WTC11 (cell line): ENCODE measurements at regions not wholly inside any gene's neighbourhood (a gene's known extent, or its start where the extent isn't known, plus 50 kb on each side); places are given as distances from the start of the nearest gene placed in this dataset.

Source experiments
- ATAC-seq: fragments of 200-7000 bp; cut with Tn5 transposase; 2 replicates; pipeline ENCODE4 v1.10.0; 2021; ENCODE audit warnings: mild to moderate bottlenecking, moderate library complexity
- CTCF ChIA-PET: fragments of 300-600 bp; sonication (Branson Sonifier 250); formaldehyde crosslinking; loops from one replicate; lab custom pipeline; 2021; ENCODE audit warnings: antibody characterized with exemption; lab: Charles Lee
- POLR2A ChIA-PET: fragments of 350-600 bp; sonication (Branson Sonifier 250); formaldehyde crosslinking; loops from one replicate; lab custom pipeline; 2021; ENCODE audit warnings: antibody characterized with exemption; lab: Charles Lee
- DNase-seq: peaks from one replicate; pipeline ENCODE4 v3.0.0; 2021; ENCODE audit warnings: low spot score
- H3K27ac Mint-ChIP-seq: 2 replicates; pipeline ENCODE4 v1.8.0; 2021; ENCODE audit warnings: mixed read lengths
- H3K27me3 Mint-ChIP-seq: 2 replicates; pipeline ENCODE4 v1.8.0; 2021; ENCODE audit warnings: low read depth, mild to moderate bottlenecking, moderate library complexity, mixed read lengths
- H3K36me3 Mint-ChIP-seq: 2 replicates; pipeline ENCODE4 v1.8.0; 2021; ENCODE audit warnings: mixed read lengths
- H3K4me1 Mint-ChIP-seq: 2 replicates; pipeline ENCODE4 v1.8.0; 2022; ENCODE audit warnings: mixed read lengths
- H3K4me3 Mint-ChIP-seq: 2 replicates; pipeline ENCODE4 v1.8.0; 2021; ENCODE audit warnings: mild to moderate bottlenecking, moderate library complexity, mixed read lengths
- H3K9me3 Mint-ChIP-seq: 2 replicates; pipeline ENCODE4 v1.8.0; 2021; ENCODE audit warnings: mixed read lengths
- ATF1 ChIP-seq: sonication (generic); formaldehyde crosslinking; IDR thresholded peaks from 2 replicates; pipeline ENCODE4 v1.8.1; 2023; ENCODE audit warnings: mild to moderate bottlenecking, moderate library complexity, missing genetic modification reagents
- ATF3 ChIP-seq: sonication (generic); formaldehyde crosslinking; conservative IDR thresholded peaks from 2 replicates; pipeline ENCODE4 v1.8.1; 2022; ENCODE audit warnings: mild to moderate bottlenecking, missing genetic modification reagents
- E2F4 ChIP-seq: sonication (generic); formaldehyde crosslinking; IDR thresholded peaks from 2 replicates; pipeline ENCODE4 v1.8.1; 2022; ENCODE audit warnings: low read depth, mild to moderate bottlenecking, moderate library complexity, missing genetic modification reagents, borderline replicate concordance
- E2F5 ChIP-seq: sonication (generic); formaldehyde crosslinking; IDR thresholded peaks from 2 replicates; pipeline ENCODE4 v1.8.1; 2022; ENCODE audit warnings: mild to moderate bottlenecking, moderate library complexity, missing genetic modification reagents
- ERG ChIP-seq: fragments of 250-450 bp; sonication (Bioruptor Pico); IDR thresholded peaks from 2 replicates; pipeline ENCODE4 v1.8.0; 2021; ENCODE audit warnings: mild to moderate bottlenecking
- ESRRA ChIP-seq: sonication (generic); formaldehyde crosslinking; IDR thresholded peaks from 2 replicates; pipeline ENCODE4 v1.8.1; 2022; ENCODE audit warnings: mild to moderate bottlenecking, missing genetic modification reagents, borderline replicate concordance
- FOXK1 ChIP-seq: sonication (generic); formaldehyde crosslinking; IDR thresholded peaks from 2 replicates; pipeline ENCODE4 v1.8.0; 2022; ENCODE audit warnings: mild to moderate bottlenecking, moderate library complexity, missing genetic modification reagents
- HMGXB4 ChIP-seq: sonication (generic); formaldehyde crosslinking; IDR thresholded peaks from 2 replicates; pipeline ENCODE4 v1.8.1; 2023; ENCODE audit warnings: mild to moderate bottlenecking, moderate library complexity, missing genetic modification reagents
- MAX ChIP-seq: sonication (generic); formaldehyde crosslinking; IDR thresholded peaks from 2 replicates; pipeline ENCODE4 v1.8.0; 2022; ENCODE audit warnings: mild to moderate bottlenecking, missing genetic modification reagents
- OVOL2 ChIP-seq: fragments of 250-450 bp; sonication (Bioruptor Pico); IDR thresholded peaks from 2 replicates; pipeline ENCODE4 v1.9.0; 2021; ENCODE audit warnings: mild to moderate bottlenecking, borderline replicate concordance
- SMAD3 ChIP-seq: sonication (generic); formaldehyde crosslinking; IDR thresholded peaks from 2 replicates; pipeline ENCODE4 v1.8.0; 2022; ENCODE audit warnings: missing genetic modification reagents, mild to moderate bottlenecking, borderline replicate concordance
- SOX15 ChIP-seq: fragments of 250-450 bp; sonication (Bioruptor Pico); IDR thresholded peaks from 2 replicates; pipeline ENCODE4 v1.9.0; 2021; ENCODE audit warnings: mild to moderate bottlenecking
- TEAD1 ChIP-seq: sonication (generic); formaldehyde crosslinking; IDR thresholded peaks from 2 replicates; pipeline ENCODE4 v1.8.0; 2022; ENCODE audit warnings: mild to moderate bottlenecking, missing genetic modification reagents
- USF1 ChIP-seq: sonication (generic); formaldehyde crosslinking; IDR thresholded peaks from 2 replicates; pipeline ENCODE4 v1.8.0; 2022; ENCODE audit warnings: mild to moderate bottlenecking, missing genetic modification reagents
- USF2 ChIP-seq: sonication (generic); formaldehyde crosslinking; IDR thresholded peaks from 2 replicates; pipeline ENCODE4 v1.8.1; 2023; ENCODE audit warnings: mild to moderate bottlenecking, missing genetic modification reagents, moderate library complexity
- ZNF671 ChIP-seq: fragments of 250-450 bp; sonication (Bioruptor Pico); IDR thresholded peaks from 2 replicates; pipeline ENCODE4 v1.8.0; 2021; ENCODE audit warnings: mild to moderate bottlenecking

GRCh38 chr22:49261616-49262015 is 566.1 kb downstream of the BRD1 start (continued):
- TF ChIP-seq USF1 (CRISPR knock-in tag): no peak
- TF ChIP-seq, all 79 proteins: peak for 0

GRCh38 chr22:49260681-49261580 is 566.7 kb downstream of the BRD1 start:
- H3K4me3 Mint-ChIP-seq: no peak overlapping the region
- POLR2A ChIA-PET: no interaction called here
- no peak for DNase-seq
- TF ChIP-seq MAX (CRISPR knock-in tag) (no peak), E2F4 (CRISPR knock-in tag) (no peak), USF2 (CRISPR knock-in tag) (no peak), SOX15 (CRISPR knock-in tag) (no peak), HMGXB4 (CRISPR knock-in tag) (no peak), E2F5 (CRISPR knock-in tag) (no peak), FOXK1 (CRISPR knock-in tag) (no peak), USF1 (CRISPR knock-in tag) (no peak), ATF3 (CRISPR knock-in tag) (no peak), ZNF671 (CRISPR knock-in tag) (no peak), ERG (CRISPR knock-in tag) (no peak), SMAD3 (CRISPR knock-in tag) (no peak), OVOL2 (CRISPR knock-in tag) (no peak), ESRRA (CRISPR knock-in tag) (no peak), TEAD1 (no peak), ATF1 (CRISPR knock-in tag) (no peak)
- TF ChIP-seq, all 79 proteins: peak for 0
- H3K27me3 Mint-ChIP-seq: peaks cover 4% of the 10 kb centered on the region
- H3K36me3 Mint-ChIP-seq: no peaks in the 10 kb centered on the region
- ATAC-seq: no peak
- peaks cover 13% of the 10 kb centered on the region for H3K4me1 Mint-ChIP-seq
- CTCF ChIA-PET: no interaction called here
- H3K9me3 Mint-ChIP-seq: peaks cover 6% of the 10 kb centered on the region
- no peak overlapping the region for H3K27ac Mint-ChIP-seq
